Ishikawa (cell line): ENCODE measurements at regions not wholly inside any gene's neighbourhood (a gene's known extent, or its start where the extent isn't known, plus 50 kb on each side); places are given as distances from the start of the nearest gene placed in this dataset.

Experiments
- CEBPB ChIP-seq: IDR thresholded peaks from 2 replicates; pipeline ENCODE4 v1.6.1; 2012
- CREB1 ChIP-seq: IDR thresholded peaks from 2 replicates; pipeline ENCODE4 v1.6.1; 2012; ENCODE audit warnings: low read depth
- EGR1 ChIP-seq: IDR thresholded peaks from 2 replicates; pipeline ENCODE4 v1.6.1; 2012
- EP300 ChIP-seq: IDR thresholded peaks from 2 replicates; pipeline ENCODE4 v1.6.1; 2012; ENCODE audit warnings: borderline replicate concordance
- FOXM1 ChIP-seq: IDR thresholded peaks from 2 replicates; pipeline ENCODE4 v1.6.1; 2012; ENCODE audit warnings: low read depth, borderline replicate concordance
- RAD21 ChIP-seq: IDR thresholded peaks from 2 replicates; pipeline ENCODE4 v1.6.1; 2012; ENCODE audit warnings: low read depth
- TAF1 ChIP-seq: IDR thresholded peaks from 2 replicates; pipeline ENCODE4 v1.6.1; 2012; ENCODE audit warnings: low read depth, mild to moderate bottlenecking
- TCF12 ChIP-seq: IDR thresholded peaks from 2 replicates; pipeline ENCODE4 v1.6.1; 2012; ENCODE audit warnings: low read depth
- TEAD4 ChIP-seq: IDR thresholded peaks from 2 replicates; pipeline ENCODE4 v1.6.1; 2012
- YY1 ChIP-seq: IDR thresholded peaks from 2 replicates; pipeline ENCODE4 v1.6.1; 2012; ENCODE audit warnings: low read depth
- ZBTB7A ChIP-seq: IDR thresholded peaks from 2 replicates; pipeline ENCODE4 v1.6.1; 2012; ENCODE audit warnings: low read depth
- TF ChIP-seq, protein P1 (sequence below): IDR thresholded peaks from 2 replicates; pipeline ENCODE4 v1.6.1; 2012; ENCODE audit warnings: low read depth, mild to moderate bottlenecking
- TF ChIP-seq, protein P2 (sequence below): IDR thresholded peaks from 2 replicates; pipeline ENCODE4 v1.6.1; 2012
- TF ChIP-seq, protein P3 (sequence below): IDR thresholded peaks from 2 replicates; pipeline ENCODE4 v1.6.1; 2012

DNA sequence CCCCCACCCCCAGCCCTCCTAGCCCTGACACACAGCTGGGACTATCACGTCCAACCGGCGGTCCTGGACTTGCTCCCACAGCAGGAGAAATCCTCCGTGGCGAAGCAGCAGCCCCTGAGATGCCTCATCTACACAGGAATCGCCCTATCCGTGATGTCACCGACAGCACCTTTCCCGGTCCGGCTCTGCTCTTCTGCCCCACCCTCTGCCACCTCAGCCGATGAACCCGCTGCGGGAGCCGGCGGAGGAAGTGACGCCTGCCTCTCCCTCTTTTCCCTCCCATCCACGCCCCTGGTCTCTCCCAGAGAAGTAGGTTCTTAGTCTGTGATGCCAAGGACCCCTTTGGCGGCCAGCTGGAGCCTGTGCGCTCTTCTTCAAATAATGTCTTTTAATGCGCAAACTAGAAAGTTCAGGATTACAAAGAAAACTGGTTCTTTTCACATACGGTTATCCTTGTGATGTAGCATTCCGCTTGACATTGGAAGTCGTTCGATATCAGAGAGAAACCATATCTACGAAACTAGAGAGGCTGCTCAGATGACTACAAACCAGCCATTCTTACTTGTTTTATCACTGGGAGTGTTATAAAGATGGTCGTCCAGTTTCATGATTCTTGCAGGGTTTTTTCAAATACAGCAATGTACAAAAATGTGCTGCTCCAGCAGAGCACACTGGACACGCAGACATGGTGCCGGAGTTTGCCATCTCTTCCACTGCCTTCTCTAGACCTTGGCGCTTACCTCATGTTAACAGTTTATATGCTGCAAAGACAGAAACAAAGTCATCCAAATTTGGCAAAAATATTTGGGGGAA is 120.3 kb downstream of the PPIAL4G start:
- TF ChIP-seq, protein P1, sequence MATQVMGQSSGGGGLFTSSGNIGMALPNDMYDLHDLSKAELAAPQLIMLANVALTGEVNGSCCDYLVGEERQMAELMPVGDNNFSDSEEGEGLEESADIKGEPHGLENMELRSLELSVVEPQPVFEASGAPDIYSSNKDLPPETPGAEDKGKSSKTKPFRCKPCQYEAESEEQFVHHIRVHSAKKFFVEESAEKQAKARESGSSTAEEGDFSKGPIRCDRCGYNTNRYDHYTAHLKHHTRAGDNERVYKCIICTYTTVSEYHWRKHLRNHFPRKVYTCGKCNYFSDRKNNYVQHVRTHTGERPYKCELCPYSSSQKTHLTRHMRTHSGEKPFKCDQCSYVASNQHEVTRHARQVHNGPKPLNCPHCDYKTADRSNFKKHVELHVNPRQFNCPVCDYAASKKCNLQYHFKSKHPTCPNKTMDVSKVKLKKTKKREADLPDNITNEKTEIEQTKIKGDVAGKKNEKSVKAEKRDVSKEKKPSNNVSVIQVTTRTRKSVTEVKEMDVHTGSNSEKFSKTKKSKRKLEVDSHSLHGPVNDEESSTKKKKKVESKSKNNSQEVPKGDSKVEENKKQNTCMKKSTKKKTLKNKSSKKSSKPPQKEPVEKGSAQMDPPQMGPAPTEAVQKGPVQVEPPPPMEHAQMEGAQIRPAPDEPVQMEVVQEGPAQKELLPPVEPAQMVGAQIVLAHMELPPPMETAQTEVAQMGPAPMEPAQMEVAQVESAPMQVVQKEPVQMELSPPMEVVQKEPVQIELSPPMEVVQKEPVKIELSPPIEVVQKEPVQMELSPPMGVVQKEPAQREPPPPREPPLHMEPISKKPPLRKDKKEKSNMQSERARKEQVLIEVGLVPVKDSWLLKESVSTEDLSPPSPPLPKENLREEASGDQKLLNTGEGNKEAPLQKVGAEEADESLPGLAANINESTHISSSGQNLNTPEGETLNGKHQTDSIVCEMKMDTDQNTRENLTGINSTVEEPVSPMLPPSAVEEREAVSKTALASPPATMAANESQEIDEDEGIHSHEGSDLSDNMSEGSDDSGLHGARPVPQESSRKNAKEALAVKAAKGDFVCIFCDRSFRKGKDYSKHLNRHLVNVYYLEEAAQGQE: no peak
- TF ChIP-seq EP300 (no peak), TAF1 (no peak), RAD21 (no peak), FOXM1 (no peak), TCF12 (no peak), TEAD4 (no peak), YY1 (no peak), CREB1 (no peak), EGR1 (no peak), ZBTB7A (no peak), CEBPB (no peak)
- TF ChIP-seq, protein P2, sequence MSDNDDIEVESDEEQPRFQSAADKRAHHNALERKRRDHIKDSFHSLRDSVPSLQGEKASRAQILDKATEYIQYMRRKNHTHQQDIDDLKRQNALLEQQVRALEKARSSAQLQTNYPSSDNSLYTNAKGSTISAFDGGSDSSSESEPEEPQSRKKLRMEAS: no peak
- TF ChIP-seq, protein P3, sequence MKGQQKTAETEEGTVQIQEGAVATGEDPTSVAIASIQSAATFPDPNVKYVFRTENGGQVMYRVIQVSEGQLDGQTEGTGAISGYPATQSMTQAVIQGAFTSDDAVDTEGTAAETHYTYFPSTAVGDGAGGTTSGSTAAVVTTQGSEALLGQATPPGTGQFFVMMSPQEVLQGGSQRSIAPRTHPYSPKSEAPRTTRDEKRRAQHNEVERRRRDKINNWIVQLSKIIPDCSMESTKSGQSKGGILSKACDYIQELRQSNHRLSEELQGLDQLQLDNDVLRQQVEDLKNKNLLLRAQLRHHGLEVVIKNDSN: no peak
